Panc1 (cell line): ENCODE measurements at regions not wholly inside any gene's neighbourhood (a gene's known extent, or its start where the extent isn't known, plus 50 kb on each side); places are given as distances from the start of the nearest gene placed in this dataset.

Experiments
- ATAC-seq: fragments of 200-7000 bp; cut with Tn5 transposase; 2 replicates; pipeline ENCODE4 v1.9.1; 2020; ENCODE audit warnings: mild to moderate bottlenecking, moderate library complexity
- BruUV-seq: library from RNA; stranded (reverse); fragments of 400-500 nt; replicated peaks from 2 replicates; lab custom pipeline; 2021; lab: Mats Ljungman, UMichigan
- CTCF ChIA-PET: fragments of 300-600 bp; sonication (Branson Sonifier 250); formaldehyde crosslinking; loops from one replicate; lab custom pipeline; 2022; ENCODE audit warnings: antibody characterized with exemption; lab: Charles Lee
- POLR2A ChIA-PET: fragments of 300-600 bp; sonication (Branson Sonifier 250); formaldehyde crosslinking; loops from one replicate; lab custom pipeline; 2022; ENCODE audit warnings: antibody characterized with exemption; lab: Charles Lee
- DNase-seq: peaks from one replicate; pipeline ENCODE4 v3.0.0-alpha.2; 2010; ENCODE audit warnings: low read depth, low spot score
- H3K27ac ChIP-seq: 2 replicates; pipeline ENCODE4 v1.5.1; 2011; ENCODE audit warnings: mild to moderate bottlenecking, low read length, inconsistent platforms
- H3K27me3 ChIP-seq: fragments of 200-500 bp; sonication (Bioruptor generic); 2 replicates; pipeline ENCODE4 v1.6.0; 2014; ENCODE audit warnings: low read length, inconsistent platforms; ENCODE audit not compliant: control insufficient read depth, insufficient read depth
- H3K36me3 ChIP-seq: fragments of 200-500 bp; sonication (Bioruptor generic); 2 replicates; pipeline ENCODE4 v1.5.1; 2014; ENCODE audit warnings: inconsistent platforms, mild to moderate bottlenecking, low read length, moderate library complexity; ENCODE audit not compliant: control insufficient read depth, insufficient read depth
- H3K4me1 ChIP-seq: 2 replicates; pipeline ENCODE4 v1.5.1; 2011; ENCODE audit warnings: inconsistent platforms, mild to moderate bottlenecking, low read length, moderate library complexity; ENCODE audit not compliant: control insufficient read depth, insufficient read depth
- H3K4me3 ChIP-seq, 2 experiments: 2 replicates each; pipeline ENCODE4 v1.5.1; 2011 to 2012; ENCODE audit warnings: low read depth in 2 of 2, low read length in 2 of 2, mild to moderate bottlenecking in 2 of 2, inconsistent platforms in 1 of 2, moderate library complexity in 1 of 2
- H3K9me3 ChIP-seq: fragments of 200-500 bp; sonication (Bioruptor generic); 2 replicates; pipeline ENCODE4 v1.5.1; 2014; ENCODE audit warnings: low read depth, mild to moderate bottlenecking, inconsistent platforms, low read length, moderate library complexity; ENCODE audit not compliant: control insufficient read depth, insufficient read depth
- CTCF ChIP-seq: fragments of 450-650 bp; IDR thresholded peaks from 2 replicates; pipeline ENCODE4 v1.5.1; 2017; ENCODE audit warnings: mild to moderate bottlenecking
- POLR2AphosphoS5 ChIP-seq: IDR thresholded peaks from 2 replicates; pipeline ENCODE4 v1.6.1; 2012; ENCODE audit warnings: mild to moderate bottlenecking, low read depth, low read length, moderate library complexity
- REST ChIP-seq, 2 experiments: IDR thresholded peaks; 2 replicates each; pipeline ENCODE4 v1.6.1; 2011 to 2012; ENCODE audit warnings: low read depth in 2 of 2, control low read depth in 1 of 2, low read length in 1 of 2, mild to moderate bottlenecking in 1 of 2, moderate library complexity in 1 of 2; ENCODE audit not compliant: insufficient read depth in 1 of 2
- SIN3A ChIP-seq: IDR thresholded peaks from 2 replicates; pipeline ENCODE4 v1.6.1; 2012; ENCODE audit warnings: low read depth, mild to moderate bottlenecking, low read length, moderate library complexity, borderline replicate concordance; ENCODE audit not compliant: insufficient read depth
- TCF7L2 ChIP-seq: IDR thresholded peaks from 2 replicates; pipeline ENCODE4 v1.6.1; 2011; ENCODE audit warnings: mild to moderate bottlenecking, low read depth, low read length, inconsistent platforms
- in situ Hi-C: cut with HindIII; loops from 2 replicates; pipeline ENCODE4 v1.10.0; 2016; ENCODE audit warnings: low sequenced_read_pairs, low pct_unique_long_range_greater_than_20kb
- intact Hi-C: fragments of 100-400 bp; cut with micrococcal nuclease; formaldehyde crosslinking; loops from one replicate; pipeline ENCODE4 v1.10.0; 2022; ENCODE audit not compliant: unreplicated experiment

GRCh38 chr2:164252568-164253287 is 368.6 kb downstream of the GRB14 start:
- no TSS peak for BruUV-seq
- in situ Hi-C loops: no loop called here
- no peaks in the 10 kb centered on the region for H3K36me3 ChIP-seq
- no peak overlapping the region for H3K4me3 ChIP-seq
- TF ChIP-seq POLR2AphosphoS5: no peak
- TF ChIP-seq CTCF: no peak
- TF ChIP-seq TCF7L2: no peak
- TF ChIP-seq REST (IDR thresholded peaks at IDR 0.05; ENCODE audit: insufficient read depth in 1 of 2, low read depth in 2 of 2, low read length in 1 of 2): no peak
- no peak for TF ChIP-seq SIN3A
- H3K27ac ChIP-seq: no peak overlapping the region
- ChIA-PET POLR2A (no interaction called here), CTCF (no interaction called here)
- intact Hi-C loops: no loop called here
- H3K9me3 ChIP-seq: no peaks in the 10 kb centered on the region
- H3K4me1 ChIP-seq: no peaks in the 10 kb centered on the region
- no peak for DNase-seq
- no peak for ATAC-seq
- no peaks in the 10 kb centered on the region for H3K27me3 ChIP-seq

- no peaks in the 10 kb centered on the region for H3K4me1 ChIP-seq
- intact Hi-C loops: no loop called here
- ChIA-PET CTCF (no interaction called here), POLR2A (no interaction called here)
- H3K4me3 ChIP-seq: no peak overlapping the region
- no peak for ATAC-seq
- no peaks in the 10 kb centered on the region for H3K36me3 ChIP-seq
- H3K27me3 ChIP-seq: no peaks in the 10 kb centered on the region
- in situ Hi-C loops: no loop called here
- no peak for DNase-seq
- no peak overlapping the region for H3K27ac ChIP-seq
- H3K9me3 ChIP-seq: no peaks in the 10 kb centered on the region
- BruUV-seq: no TSS peak
- no peak for TF ChIP-seq REST (IDR thresholded peaks at IDR 0.05; ENCODE audit: insufficient read depth in 1 of 2, low read depth in 2 of 2, low read length in 1 of 2)
- no peak for TF ChIP-seq SIN3A
- no peak for TF ChIP-seq POLR2AphosphoS5
- no peak for TF ChIP-seq CTCF
- TF ChIP-seq TCF7L2: no peak
Measured at GRCh38 chr2:164243315-164243714, 378.0 kb downstream of the GRB14 start.
